SHP77 (cell line): ENCODE measurements at regions not wholly inside any gene's neighbourhood (a gene's known extent, or its start where the extent isn't known, plus 50 kb on each side); places are given as distances from the start of the nearest gene placed in this dataset.

Experiments used
- DNase-seq, 2 experiments: peaks; one replicate each; lab custom pipeline; 2025; lab: John Stamatoyannopoulos, UW

DNA sequence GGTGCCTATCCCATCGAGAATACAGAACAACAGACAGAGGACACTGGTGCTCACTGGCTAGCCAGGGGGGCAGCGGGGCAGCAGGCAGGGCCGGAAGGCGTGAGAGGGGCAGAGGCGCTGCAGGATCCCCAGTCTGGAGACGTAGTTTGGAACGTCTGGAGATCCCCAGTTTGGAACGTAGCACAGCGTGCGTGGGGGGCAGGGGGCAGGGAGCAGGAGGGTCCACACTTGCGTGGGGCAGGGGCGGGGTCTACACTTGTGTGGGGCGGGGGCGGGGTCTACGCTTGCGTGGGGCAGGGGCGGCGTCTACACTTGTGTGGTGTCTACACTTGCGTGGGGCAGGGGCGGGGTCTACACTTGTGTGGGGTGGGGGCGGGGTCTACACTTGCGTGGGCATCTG lies 107.2 kb downstream of the DACT2 start:
- no peak for DNase-seq

DNA sequence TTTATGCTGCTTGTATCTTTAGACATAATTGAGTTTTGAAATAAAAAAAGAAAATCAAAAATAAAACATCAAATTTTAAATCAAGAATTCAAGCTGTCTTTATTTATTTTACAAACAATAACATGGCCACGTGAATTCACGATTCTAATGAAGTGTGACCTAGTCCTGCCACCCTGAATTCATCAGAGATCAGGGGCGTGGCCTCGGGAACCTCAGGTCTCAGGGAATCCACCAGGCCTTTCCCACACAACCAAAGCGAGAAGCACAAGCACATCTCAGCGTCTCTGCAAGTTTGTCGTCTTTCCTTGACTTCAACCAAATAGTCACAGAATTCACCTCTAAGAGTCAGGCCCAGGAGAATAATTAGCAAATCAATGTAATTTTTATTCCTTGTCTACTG lies 107.9 kb downstream of the DACT2 start:
- DNase-seq, result no peak

DNA sequence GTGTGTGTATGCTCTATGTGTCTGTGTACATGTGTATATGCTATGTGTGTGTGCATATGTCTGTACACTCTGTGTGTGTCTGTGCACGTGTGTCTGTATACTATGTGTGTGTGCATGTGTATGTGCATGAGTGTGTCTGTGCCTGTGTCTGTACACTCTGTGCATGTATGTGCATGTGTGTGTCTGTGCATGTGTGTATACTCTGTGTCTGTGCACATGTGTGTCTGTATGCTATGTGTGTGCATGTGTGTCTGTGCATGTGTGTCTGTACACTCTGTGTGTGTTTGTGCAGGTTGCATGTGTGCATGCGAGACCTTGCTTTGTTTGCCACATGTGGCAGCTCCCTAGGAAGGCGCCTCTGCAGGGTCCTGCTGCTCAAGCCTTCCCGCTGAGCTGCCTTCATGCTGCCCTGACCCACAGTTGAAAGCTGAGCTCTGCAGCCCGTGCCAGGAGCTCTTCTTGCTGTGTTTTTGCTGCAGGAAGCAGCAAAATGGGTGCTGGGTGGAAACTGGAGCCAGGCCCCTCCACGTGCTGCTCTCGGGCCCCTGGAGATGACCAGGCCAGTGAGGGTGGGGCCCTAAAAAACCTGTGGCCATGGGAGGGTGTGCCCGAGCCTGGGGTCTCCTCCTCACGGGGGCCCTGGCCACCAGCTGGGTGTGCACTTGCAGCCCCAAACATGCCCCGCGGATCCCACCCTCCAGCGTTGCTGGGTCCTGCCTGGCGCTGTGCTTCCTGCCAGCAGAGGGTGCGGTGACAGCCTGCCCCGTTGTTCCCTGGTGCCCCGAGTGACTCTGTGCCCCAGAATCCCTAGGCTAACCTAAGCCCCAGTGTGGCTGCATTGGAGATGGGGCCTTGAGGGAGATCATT lies 109.1 kb downstream of the DACT2 start:
- DNase-seq, result no peak

DNA sequence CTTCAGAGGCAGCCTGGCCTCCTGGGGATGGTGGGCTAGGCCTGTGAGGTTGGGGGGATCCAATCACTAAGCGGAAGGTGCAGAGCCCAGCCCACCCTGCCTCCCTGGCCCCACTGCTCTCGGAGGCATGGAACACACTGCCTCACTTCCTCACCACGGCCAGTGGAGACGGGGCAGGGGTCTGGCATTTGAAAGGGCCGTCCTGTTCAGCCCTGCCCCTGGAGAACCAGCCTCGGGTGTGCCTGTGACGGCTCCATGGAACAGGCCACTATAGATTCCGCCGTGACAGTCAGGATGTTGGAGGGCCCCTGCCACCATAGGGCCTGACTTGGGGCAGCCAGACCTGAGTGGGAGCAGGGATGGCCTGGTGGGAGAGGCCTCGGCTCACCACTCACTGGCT lies 110.2 kb downstream of the DACT2 start:
- no peak for DNase-seq

DNA sequence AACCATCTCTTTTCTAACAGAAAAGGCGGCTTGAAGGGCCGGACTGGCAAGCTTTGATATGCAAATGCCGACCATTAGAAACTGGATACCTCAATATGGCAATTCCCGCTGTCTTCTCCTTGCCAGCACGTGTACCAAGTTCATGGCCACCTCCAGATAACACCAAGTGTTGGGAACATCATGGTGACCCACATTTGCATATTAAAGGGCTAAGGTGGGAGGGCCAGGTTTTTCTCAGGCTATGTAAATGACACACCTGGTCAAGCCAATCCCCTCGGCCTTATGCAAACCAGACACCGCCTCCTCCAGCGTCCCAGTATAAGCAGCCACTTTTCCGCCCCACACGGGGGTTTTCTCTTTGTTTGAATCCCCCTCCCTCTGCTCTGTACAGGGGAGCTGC lies 110.7 kb downstream of the DACT2 start:
- no peak for DNase-seq

DNA sequence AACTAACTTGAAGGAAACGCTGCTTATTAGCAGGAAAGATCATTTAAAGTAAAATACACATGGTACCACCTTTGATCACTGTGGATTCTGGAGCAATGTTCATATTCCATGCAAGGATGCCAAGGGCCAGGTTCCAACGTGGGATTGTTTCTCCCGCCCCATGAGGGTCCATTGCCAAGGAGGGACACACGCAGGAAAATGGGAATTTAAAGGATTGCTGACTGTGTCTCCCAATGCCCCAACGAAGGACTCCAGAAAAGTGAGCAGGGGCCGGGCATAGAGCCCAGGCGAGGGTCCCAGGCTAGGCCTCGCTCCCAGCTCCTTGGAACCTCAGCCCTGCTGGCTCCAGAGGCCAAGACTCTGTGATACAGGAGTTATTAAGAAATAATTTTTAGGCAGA lies 111.2 kb downstream of the DACT2 start:
- DNase-seq, result no peak

DNA sequence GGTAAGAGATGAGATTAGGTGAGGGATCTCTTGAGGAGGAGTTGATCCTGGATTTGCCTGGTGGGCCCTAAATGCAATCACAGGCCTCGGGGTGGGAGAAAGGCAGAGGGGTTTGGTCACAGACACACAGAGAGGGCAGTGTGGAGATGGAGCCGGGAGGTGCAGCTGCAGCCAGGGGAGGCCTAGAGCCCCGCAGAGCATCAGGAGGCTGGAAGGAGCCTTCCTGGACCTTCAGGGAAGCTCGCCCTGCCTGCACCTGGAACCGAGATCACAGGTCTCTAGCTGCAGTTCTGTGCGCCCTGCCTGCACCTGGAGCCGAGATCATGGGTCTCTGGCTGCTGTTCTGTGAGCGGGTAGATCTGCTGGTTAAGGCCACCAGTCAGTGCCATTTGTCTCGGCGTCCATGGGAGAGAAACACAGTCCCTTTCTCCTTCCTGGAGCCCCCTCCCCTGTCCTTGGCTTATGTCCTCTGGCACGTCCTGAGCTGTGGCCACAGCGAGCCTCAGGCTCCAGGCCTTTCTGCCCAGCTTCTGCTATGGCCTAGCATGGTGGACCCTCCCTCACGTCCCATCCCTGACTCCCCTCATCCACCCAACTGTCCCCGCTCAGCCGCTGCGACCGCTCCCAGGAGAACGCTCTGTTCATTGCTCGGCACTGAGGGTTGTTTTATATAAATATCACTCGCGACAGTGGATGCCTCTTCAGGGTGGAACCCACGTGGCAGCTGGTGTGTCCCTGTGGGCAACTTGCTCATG lies 112.0 kb downstream of the DACT2 start:
- DNase-seq, result no peak

DNA sequence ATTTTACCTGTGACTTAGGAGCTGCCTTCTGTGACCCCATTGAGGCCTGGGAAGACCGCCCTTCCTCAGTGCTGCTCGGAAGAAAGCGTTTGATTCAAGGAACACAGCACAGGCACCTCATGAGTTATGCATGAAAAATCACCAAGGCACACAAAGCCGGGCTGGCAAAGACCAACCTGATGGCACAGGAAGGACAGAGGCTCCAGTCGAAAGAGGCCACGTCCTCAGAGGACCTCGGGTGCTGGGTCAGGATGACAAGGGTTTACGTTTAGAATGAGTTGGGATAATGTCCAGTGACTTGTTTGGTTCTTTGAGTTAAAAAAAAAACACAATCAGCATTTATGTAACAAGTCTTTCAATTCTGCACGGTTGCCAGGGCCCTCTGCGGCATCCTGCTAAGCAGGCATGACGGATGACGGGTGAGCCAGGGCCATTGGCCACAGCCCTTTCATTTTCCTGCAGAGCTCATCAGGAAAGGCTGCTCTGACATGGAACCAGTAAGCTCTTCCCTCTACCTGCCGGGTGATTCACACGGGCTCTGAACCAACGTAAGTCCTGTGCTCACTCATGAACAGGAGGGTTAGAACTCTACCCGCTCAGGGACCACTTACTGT lies 112.8 kb downstream of the DACT2 start:
- DNase-seq, result no peak

DNA sequence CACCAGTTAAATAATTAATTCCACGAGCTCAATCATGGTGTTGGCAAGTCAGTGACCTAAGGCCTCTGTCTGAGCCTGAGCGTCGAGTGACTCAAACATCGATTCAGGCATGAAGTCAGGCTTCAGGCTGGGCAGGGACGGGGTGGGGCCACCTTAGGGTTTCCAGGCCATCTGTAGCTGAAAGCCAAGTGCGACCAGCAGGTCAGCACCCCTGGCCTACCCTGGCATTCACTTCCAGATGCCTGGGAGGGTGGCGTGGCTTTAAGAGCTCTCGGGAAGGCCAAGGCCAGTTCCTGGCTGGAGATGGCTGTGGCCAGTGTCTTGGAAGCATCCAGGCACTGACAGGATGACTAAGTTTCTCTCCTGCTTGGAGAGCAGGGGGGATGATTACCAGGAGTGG lies 113.4 kb downstream of the DACT2 start:
- DNase-seq, result no peak

DNA sequence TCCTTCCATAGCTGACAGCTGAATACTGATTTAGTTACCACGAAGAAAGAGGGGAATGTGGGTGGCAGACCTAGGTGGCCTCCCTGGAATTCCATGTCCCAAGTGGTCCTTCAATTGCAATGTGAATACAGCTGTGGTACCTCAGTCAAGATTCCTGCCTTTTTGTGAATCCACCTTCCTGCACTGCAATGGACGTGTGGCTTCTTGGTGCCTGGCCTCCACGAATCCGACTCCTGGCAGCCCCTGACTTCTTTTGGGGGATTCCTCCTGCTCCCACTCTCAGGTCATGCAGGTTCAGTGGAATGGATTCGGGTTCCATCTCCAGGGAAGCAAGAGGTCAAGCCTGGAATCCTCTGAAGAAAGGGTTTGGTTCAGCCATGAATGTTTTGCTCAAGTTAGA lies 117.8 kb downstream of the DACT2 start:
- no peak for DNase-seq

DNA sequence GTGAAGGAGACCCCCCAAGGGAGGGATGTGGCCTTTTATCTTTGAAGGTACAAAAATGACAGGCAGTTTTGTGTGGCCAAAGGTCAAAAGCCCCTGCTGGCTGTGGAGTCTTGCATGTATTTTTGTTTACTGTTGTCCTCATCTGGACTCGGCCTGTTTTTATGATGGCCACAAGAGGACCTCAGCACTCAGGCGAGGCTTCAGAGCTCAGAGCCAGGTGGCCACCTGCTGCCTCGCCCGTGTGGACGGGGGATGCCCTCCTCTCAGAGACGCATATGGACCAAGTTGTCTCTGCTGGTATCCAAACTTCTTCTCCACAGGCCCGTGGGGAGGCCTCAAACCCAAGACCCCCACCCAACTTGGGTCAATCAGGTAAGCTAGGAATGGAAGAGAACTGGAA lies 118.2 kb downstream of the DACT2 start:
- DNase-seq, result peak in 1 of 2 experiments; percentile 31

DNA sequence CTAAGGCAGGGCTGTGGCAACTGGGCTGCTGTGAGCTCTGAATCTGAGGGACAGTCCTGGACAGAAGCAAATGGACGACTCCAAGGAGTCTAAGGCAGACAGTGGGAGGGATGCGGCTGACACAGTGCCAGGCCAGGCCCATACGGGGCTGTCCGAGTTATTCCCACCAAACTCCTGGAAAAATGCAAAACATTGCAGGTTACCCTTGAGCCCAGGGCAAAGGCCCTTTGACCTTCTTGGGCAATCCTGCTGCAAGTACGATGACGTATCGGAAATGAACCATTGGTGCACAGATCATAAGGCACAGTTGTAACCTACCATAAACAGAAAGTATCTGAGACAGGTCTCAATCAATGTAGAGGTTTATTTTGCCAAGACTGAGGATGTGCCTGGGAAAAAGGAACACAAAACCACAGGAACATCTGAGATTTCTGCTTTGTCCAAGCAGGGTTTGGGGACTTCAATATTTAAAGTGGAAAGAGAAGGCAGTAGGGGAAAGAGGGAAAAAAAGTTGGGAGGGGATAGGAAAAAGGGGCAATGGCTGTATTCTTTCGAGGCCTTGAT lies 118.9 kb downstream of the DACT2 start:
- DNase-seq, result no peak

DNA sequence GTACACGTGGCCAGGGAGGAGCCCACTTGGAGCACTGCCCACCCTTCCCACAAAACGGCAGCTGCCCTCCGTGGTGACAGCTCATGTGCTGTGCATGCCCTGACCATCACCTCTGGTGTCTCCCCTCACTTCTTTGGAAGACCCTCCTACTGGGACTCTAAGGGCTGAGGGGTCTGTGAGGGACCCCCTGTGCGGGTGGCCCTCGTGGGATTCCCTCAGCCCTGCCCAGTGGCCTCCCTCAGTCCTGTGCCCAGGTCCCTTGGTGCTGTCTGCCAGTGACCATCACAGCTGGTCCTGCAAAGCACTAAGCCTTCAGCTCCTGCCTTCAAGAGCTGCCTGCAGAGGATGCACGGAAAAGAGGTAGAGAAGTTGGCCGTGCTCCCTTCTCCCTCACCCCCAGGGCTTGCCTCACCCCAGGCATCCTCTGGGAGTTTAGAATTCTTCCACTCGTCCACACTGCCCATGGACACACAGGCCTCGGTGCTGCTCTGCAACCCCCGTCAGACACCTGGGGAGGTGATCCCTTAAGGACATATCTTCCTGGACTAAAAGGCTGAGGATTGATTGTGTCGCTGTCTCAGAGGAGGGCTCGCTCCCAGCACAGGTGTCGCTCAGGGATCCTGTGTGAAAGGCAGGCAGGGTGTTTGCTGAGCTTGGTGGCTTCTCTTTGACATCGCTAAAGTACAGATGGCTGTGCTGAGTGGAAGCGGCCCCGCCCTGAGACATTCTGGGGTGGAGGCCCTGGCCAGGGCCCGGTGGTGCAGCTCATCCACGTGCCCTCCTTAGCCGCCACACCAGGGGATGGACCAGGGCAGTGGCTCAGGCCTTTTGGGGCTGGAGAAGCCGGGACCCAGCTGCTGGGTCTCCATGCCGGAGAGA lies 119.5 kb upstream of the FRMD1 start:
- no peak for DNase-seq

DNA sequence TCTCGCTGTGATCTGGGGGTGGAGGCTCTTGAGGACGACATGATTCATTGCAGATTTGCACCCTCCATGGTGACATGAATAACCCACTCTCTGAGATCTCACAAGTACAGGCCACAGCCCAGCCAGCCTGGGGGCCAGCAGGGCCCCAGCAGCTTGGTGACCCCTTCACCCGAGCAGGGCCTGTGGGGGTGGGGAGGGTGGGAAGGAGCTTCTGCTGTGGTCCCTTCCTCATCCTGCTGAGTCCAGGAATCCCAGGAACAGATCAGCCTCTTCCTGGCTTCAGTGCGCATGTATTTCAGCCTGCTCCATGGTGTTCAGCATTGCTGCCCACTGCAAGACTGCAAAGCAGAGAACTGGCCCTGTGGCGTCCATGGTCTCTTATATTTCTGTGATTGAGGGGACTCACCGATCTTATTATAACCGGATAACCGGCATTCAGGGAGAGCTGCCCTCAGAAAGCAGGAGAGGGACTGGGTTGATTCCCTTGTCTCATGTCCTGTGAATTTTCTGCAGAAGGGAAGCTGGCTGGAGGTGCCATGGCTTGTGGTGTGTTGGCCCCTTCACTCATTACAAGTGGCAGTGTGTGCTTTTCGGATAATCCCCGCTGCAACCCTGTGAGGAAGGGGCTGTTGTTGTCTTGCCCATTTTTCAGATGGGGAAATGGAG lies 118.8 kb upstream of the FRMD1 start:
- no peak for DNase-seq

DNA sequence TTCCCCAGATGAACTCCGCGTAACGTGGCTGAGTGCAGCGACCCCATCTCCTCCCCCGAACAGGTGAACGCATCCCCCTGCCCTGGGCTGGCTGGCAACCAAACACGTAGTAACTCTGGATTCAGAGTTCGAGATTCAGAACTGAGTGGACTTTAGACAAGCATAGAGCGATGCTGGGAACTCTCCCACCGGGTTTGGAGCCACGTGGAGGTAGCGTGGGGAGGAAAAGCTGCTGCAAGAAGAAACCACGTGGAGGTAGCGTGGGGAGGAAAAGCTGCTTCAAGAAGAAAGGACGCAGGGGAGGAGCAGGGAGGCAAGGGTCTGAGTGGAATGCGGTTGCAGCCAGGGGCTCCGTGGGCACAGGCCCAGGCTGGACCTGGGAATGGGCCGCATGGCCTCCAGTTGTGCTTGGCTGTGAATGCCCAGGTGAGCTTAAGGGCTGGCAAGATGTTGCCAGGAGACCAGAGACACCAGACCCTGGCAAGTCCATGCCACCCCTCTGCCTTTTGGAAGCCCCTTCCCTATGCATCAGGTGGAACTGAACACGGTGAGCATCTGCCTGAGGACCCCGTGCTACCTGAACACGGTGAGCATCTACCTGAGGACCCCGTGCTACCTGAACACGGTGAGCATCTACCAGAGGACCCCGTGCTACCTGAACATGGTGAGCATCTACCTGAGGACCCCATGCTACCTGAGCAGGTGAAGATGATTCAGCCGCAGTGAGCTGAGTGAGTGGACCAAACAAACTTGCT lies 118.0 kb upstream of the FRMD1 start:
- DNase-seq, result no peak

DNA sequence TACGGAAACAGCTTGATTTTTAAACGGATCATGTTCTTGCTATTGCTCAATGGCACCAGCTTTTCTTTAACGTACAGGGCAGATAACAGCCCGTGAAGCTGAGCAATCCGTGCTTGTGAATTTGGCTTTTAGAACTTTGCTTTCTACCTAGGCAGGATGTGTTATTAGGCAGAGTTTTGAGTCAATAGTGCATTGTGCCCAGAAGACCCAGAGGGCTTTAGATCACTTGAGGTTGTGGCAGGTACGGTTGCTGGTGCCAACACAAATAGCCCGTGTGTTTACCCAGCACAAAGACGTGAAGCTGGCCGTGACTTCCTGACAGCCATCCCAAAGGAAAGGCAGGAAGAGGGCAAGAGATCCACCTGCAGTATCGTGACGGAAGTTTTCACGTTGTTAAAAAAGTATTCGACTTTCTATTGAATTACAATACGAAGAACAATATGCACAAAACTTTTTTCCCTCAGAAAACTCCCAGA lies 117.4 kb upstream of the FRMD1 start:
- peak; percentile 53 to 68 for DNase-seq

DNA sequence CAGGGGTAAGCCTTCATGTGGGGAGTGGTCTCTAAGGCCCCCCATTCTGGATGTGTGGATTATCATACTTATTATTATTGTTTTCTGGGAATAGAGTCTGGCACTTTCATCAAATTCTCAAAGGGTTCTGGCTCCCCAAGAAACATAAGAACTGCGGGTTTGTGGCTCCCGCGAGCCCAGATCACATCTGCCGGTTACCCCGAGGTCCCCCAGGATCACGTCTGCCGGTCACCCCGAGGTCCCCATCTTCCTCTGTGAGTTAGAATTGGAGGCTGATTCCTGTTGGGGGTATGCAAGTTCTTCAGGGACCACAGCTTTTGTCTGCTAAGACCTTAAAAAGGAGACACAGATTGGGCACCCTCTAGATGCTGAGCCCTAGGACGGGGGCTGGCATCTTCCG lies 116.7 kb upstream of the FRMD1 start:
- no peak for DNase-seq

DNA sequence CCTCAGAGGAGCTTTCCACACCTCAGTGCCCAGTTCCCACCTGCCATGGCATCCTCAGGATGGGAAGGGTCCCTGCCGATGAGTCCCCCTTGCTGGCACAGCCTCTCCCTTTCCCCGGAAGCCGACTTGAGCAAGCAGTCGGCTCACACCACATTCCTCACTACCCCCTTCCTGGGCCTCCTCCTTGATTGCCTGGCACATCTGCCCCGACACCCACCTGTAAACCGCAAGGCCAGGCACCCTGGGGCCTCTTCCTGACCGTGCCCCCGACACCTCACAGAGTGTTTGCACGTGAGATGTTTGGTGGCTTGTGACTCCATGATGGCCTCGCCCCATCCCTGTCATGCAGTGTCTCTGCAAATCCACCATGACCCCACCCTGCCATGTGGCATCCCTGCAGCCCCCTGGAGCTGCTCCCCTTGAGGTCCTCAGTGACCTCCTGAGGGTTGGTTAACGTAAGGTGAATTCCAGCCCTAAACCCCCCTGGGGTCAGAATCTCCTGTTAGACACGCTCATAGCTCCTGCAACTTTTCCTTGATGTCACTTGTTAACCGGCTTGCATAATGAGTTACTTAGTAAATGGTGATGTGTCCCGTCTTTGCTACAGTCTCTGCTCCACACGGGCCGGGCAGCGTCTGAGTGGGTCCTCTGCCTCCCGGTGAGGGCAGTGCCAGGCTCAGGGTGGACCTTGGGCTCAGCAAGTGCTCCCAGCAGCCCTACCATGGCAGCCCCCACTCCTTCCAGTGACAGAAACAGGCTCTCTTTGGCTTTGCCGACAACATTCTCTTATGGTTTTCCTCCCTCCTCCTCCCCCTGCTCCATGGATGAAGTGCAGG lies 115.9 kb upstream of the FRMD1 start:
- no peak for DNase-seq
